Renal pelvis (tissue), 1 donor: ENCODE measurements at regions not wholly inside any gene's neighbourhood (a gene's known extent, or its start where the extent isn't known, plus 50 kb on each side); places are given as distances from the start of the nearest gene placed in this dataset.

ENCODE experiments used
- DNase-seq: peaks from one replicate; pipeline ENCODE4 v3.0.0-alpha.2; 2013

DNA sequence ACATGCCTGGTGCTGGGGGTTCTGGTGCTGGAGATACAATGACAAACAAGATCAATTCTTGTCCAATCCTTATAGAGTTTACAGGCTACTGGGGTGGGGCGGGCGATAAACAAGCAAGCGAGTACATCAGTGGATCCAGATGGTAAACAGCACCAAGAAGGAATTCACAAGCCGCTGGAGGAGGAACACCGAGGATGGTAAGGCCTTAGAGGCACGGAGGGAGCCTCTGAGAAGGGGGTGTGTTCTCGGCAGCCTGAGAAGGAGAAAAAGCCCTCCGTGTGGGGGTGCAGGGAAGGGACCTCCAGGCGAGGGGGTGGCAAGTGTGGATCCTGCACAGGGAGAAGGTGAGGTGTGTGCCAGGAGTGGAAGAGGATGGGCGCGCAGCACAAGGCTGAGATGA lies 276.5 kb upstream of the FOXQ1 start:
- DNase-seq: no peak

GRCh38 chr6:1031720-1032119 lies 280.2 kb upstream of the FOXQ1 start:
- no peak for DNase-seq

GRCh38 chr6:1029141-1029540 lies 282.8 kb upstream of the FOXQ1 start:
- peak; percentile 83 for DNase-seq

DNA sequence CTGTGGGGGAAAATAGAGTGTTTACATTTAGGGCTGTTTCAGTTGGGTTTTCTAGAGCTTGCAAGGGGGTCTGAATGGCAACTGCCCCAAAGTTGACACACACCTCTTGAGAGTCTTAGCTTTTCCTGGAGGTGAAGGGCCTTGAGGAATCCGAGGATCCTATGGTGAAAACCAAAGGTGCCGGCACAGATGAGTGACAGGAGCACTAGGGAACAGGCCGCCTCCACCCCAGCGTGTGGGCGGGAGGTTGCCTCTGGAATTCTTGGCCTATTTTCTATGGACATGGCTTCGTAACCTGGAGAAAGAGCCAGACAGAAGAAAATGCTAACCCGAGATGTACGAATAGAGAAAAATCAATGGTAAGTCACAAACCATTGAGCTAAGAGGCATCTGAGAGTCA lies 283.2 kb upstream of the FOXQ1 start:
- DNase-seq: no peak

DNA sequence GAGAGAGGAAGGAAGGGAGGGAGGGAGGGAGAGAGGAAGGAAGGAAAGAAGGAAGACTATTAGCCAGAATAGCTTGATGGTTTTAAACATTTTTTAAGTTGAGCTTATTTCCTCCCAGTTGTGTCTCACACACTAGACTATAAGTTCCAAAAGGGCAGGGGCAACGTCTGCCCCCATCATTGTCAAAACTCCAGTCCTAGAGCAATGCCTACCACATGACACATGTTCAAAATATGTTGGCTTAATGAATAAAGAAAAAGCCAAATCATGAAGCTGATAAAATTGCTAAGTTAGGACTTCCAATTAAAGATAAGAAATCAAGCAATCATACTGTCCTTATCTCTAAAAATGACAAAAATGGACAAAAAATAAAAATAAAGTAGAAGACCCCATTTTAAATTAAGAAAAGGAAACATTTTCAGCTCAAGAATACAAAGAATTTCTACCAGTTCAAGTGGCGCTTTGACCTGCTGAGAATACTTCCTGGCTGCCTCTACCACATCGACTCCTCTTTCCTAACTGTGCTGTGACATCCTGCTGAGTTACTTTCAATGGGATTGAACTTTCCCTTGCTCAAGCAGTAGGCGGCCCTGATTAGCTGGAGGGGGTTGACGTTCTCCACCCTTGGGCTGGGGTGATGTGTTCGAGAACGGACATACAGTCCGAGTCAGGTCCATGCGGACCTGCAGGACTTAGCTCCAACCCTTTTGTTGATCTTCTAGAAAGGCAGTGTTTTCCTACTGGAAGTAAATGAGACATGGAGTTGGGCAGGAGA lies 283.9 kb upstream of the FOXQ1 start:
- DNase-seq: no peak

GRCh38 chr6:1027109-1027794 lies 284.6 kb upstream of the FOXQ1 start:
- DNase-seq: no peak

DNA sequence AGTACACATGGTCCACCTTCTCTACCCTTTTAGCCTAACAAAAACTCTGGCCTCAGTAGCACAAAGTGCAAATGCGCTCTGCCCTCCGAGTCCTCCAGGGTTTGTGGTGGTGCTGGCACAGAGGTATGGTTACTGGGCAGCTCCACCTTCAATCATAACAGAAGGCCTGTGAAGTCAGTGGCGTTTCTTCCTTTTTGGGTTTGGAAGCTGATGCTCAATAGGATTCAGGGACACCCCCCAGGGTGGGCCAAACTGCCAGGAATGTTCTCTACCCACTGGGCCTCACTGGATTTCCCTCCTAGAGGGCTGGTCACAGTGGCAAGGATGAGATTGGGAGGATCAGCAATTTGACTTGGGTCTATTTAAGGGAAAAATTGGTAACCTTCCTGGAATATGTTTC lies 286.1 kb upstream of the FOXQ1 start:
- no peak for DNase-seq

- no peak for DNase-seq
Measured at GRCh38 chr6:1024587-1024986, 287.3 kb upstream of the FOXQ1 start.

GRCh38 chr6:1024161-1024560 lies 287.7 kb upstream of the FOXQ1 start:
- DNase-seq: no peak

GRCh38 chr6:1023229-1023628 lies 288.7 kb upstream of the FOXQ1 start:
- no peak for DNase-seq

DNA sequence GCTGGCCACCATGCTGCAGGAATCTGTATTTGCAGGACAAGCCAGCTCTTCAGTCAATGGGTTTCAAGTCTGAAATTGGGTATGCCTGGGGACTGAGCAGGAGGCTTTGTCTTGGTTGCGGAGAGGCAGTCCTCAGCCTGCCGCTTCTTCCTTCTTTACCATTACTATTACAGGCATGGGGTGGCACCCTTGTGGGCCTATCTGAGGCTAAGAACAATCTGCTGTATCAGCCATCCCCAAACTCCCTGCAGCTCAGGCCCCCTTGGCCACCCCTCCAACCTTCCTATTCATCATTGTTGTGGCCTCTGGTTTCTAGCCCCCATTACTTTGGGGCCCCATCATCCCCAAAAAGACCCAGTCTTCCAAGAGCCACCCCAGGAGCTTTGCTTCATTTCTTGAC lies 289.2 kb upstream of the FOXQ1 start:
- no peak for DNase-seq

DNA sequence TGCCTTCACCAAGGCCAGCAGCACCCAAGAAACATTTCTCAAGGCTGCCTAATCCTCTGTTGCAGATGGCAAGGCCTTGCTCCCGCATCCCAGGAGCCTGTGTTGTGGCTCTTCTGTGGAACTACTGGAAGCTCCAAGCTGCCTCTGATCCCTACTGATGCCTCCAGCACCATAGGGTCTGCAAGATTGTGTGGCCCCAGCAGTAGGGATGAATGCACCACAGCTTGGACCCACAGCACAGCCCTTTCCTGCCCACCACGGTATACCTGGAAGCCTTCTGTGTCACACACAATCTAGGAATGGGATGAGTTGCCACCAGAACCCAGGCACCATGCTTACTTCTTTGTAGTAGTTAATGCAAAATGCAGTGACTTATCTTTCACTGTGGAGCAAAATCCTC lies 291.1 kb upstream of the FOXQ1 start:
- no peak for DNase-seq

GRCh38 chr6:1020133-1020532 lies 291.8 kb upstream of the FOXQ1 start:
- no peak for DNase-seq

GRCh38 chr6:1018041-1018440 lies 293.9 kb upstream of the FOXQ1 start:
- no peak for DNase-seq

- no peak for DNase-seq
Measured at GRCh38 chr6:1016329-1017302, 295.3 kb upstream of the FOXQ1 start.

GRCh38 chr6:1015825-1016224 lies 296.1 kb upstream of the FOXQ1 start:
- DNase-seq: peak; percentile 38

- DNase-seq: no peak
Measured at GRCh38 chr6:1014431-1014807, 297.5 kb upstream of the FOXQ1 start.

DNA sequence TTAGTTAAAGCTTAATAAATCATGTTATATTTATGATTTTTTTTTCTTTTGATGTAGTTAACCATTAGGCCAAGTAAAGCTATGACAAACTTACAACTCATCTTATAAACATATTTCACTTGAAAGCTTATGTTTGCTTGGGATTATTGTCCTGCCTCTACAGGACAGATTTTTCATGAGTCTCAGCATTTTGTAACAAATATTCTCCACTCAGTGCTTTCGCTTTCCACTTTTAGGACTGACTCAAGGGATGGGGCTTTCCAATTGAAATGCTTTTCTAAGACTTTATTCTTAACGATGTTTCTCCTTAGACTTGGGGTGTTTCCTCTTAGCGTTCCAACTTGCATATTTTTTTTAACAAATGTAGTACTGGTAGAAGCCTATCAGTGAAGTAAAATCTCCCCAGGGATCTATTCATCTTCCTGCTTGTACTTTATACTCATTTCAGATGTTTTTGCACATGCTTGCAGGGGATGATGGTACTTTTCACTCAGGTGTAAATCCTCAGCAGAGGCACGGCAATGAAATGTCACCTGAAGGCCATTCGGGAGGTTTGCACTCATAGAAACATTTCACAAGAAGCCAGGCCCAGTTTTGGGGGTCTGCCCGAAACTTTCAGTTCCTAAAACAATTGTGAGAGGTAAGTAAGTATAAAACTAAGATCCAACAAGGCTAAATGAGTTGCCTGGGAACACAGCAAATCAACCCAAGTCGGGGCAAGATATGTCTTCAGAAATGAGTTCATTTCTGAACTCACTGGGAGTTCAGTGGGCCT lies 298.1 kb upstream of the FOXQ1 start:
- DNase-seq: no peak

GRCh38 chr6:1009103-1009502 lies 302.8 kb upstream of the FOXQ1 start:
- no peak for DNase-seq

- DNase-seq: no peak
Measured at GRCh38 chr6:1007159-1007558, 304.7 kb upstream of the FOXQ1 start.

- no peak for DNase-seq
Measured at GRCh38 chr6:1004885-1005630, 306.8 kb upstream of the FOXQ1 start.
